Eye (tissue), 1 donor: ENCODE measurements at regions not wholly inside any gene's neighbourhood (a gene's known extent, or its start where the extent isn't known, plus 50 kb on each side); places are given as distances from the start of the nearest gene placed in this dataset.
"Not testable (repeated sequence)": the region's sequence is repeated elsewhere in the genome, so short reads cannot be mapped to it uniquely, and the experiment has no call there.

Source experiments
- DNase-seq: peaks from one replicate; pipeline ENCODE4 v3.0.0-alpha.2; 2015

DNA sequence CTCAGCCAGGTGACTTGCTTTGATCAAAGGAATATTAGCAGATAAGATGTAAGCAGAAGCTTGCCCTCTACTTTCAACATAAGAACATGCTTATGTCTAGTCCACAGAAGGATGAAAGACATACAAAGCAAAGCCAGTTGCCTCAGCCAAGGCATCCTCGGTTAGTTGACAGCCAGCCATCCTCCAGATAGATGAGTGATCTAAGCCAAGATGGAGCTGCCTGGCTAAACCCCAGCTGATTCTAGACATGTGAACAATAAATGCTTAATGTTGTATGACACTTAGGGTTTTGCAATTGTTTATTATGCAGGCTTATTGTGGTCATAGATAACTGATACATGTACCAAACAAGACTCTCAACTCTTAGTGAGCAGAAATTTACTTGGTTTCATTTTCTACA, 157.6 kb upstream of the TMTC2 start:
- DNase-seq = no peak

DNA sequence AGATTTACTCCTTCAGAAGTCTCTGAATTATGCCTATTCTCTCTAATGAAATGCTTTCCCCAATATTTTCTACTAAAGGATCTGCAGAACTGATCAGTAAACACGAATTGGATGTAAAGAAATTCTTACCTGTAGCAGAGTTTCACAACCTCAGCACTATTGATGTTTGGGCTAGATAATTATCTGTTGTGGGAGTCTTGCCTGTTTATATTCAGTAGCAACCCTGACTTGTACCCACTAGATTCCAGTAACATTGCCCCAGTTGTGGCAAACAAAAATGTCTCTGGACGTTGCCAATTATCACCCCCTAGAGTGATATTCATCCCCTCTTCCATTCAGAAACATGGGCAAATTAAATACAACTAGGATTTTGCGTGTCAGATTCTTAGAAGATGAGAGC, 156.8 kb upstream of the TMTC2 start:
- no peak for DNase-seq

- DNase-seq = no peak
Observed at GRCh38 chr12:82530394-82530793, 156.3 kb upstream of the TMTC2 start.

GRCh38 chr12:82533341-82533740, 153.4 kb upstream of the TMTC2 start:
- DNase-seq = no peak

GRCh38 chr12:82537436-82537835, 149.3 kb upstream of the TMTC2 start:
- DNase-seq = no peak

GRCh38 chr12:82554529-82554928, 132.2 kb upstream of the TMTC2 start:
- DNase-seq = no peak

DNA sequence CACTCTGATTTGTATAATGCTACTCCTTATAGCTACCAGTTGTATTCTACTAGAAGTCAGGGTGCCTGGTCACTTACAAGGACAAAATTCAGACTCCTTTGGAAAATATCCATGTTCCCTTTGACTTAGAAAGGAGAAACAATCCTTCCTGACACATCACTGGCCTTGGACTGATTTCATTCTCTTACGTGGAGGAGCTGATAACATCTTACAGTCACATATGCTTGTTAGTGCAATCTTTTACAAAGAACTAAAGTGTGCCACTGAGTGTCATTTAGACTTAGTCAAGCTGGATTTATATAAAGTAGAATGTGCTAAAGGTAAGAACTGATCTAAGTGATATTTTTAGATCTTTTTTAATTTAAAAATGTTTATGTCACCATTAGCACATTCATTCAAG, 131.0 kb upstream of the TMTC2 start:
- no peak for DNase-seq

- DNase-seq = no peak
Observed at GRCh38 chr12:82565966-82566365, 120.7 kb upstream of the TMTC2 start.

GRCh38 chr12:82567688-82568087, 119.0 kb upstream of the TMTC2 start:
- DNase-seq = no peak

- no peak for DNase-seq
Observed at GRCh38 chr12:82574191-82574590, 112.5 kb upstream of the TMTC2 start.

DNA sequence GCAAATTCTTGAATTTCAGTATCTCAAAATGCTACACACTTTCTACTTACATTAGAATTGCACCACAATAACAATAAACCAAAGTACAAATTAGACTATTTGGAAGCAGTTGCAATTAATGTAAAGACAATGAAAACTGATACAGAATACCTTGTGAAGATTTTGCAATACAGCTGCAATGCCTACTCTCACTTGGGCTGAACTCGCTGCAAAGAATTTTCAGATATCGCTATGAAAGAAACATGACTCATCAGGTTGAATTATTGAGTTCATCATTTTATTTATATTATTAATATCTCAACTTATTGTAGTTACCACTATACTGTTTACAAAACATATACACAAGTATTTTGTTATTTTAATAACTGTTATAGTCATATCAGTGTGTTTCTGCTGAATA, 108.0 kb upstream of the TMTC2 start:
- DNase-seq = no peak

DNA sequence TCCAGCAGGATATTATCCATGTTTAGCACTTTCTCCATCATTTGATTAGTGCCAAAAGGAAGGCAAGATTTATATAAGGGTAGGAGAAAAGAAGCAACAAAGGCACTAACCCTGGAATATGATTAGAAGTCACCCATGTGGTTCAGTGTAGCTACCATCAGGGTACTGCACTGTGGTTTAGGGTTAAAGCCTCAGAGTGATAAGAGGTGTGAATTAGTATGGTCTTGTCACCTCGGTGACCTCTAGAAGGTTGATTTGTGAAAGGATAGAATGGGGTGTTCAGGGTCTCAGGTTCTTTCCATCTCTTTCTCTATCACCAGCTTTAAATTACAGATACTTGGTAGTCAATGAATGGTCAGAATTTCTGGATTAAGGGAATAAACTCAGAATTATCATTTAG, 103.0 kb upstream of the TMTC2 start:
- DNase-seq = no peak

DNA sequence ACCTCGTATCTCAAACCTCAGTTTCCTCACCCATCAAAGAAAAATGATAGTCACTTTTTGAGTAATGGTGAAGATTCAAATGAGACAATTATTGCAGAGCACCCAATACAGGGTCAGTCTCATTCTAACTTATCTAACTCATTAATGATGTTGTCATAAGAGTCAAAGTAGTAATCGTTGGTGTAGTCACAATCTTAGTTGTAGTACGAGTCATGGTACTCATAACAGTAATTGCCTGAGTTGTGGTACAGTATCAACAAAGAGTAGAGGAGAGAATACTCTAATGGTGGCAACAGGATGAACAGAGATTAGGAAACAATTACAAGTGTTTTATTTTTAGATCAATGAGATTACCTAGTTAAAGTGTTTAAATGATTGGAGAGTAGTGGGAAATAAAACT, 93.6 kb upstream of the TMTC2 start:
- DNase-seq = no peak

GRCh38 chr12:82593901-82594396, 92.8 kb upstream of the TMTC2 start:
- peak; percentile 15 for DNase-seq

GRCh38 chr12:82595941-82596340, 90.8 kb upstream of the TMTC2 start:
- no peak for DNase-seq

- no peak for DNase-seq
Observed at GRCh38 chr12:82596483-82596882, 90.2 kb upstream of the TMTC2 start.

GRCh38 chr12:82600379-82600778, 86.3 kb upstream of the TMTC2 start:
- DNase-seq = no peak

GRCh38 chr12:82603647-82604046, 83.1 kb upstream of the TMTC2 start:
- not testable (repeated sequence) for DNase-seq

- no peak for DNase-seq
Observed at GRCh38 chr12:82605115-82605514, 81.6 kb upstream of the TMTC2 start.

DNA sequence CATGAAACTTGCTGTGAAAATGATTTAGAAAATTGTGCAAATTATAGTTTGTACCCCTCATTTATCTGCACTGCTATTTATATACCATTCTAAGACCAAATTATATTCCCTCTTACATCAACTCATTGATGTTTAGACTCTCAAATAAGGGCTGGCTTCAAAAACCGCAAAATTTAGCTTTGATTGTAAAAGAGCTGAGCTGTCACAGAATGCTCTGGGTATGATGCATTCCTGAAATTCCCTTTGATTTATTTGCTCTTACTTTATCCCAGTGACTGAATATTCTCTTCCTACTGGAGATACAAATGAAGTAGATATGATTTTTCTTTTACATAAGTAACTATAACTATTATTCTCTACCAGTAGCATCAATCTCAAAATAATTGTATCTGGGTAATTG, 78.0 kb upstream of the TMTC2 start:
- DNase-seq = no peak

GRCh38 chr12:82609234-82609914, 77.3 kb upstream of the TMTC2 start:
- DNase-seq = no peak

GRCh38 chr12:82619644-82620043, 67.1 kb upstream of the TMTC2 start:
- no peak for DNase-seq

GRCh38 chr12:82620917-82621316, 65.8 kb upstream of the TMTC2 start:
- no peak for DNase-seq

- no peak for DNase-seq
Observed at GRCh38 chr12:82625523-82625922, 61.2 kb upstream of the TMTC2 start.

DNA sequence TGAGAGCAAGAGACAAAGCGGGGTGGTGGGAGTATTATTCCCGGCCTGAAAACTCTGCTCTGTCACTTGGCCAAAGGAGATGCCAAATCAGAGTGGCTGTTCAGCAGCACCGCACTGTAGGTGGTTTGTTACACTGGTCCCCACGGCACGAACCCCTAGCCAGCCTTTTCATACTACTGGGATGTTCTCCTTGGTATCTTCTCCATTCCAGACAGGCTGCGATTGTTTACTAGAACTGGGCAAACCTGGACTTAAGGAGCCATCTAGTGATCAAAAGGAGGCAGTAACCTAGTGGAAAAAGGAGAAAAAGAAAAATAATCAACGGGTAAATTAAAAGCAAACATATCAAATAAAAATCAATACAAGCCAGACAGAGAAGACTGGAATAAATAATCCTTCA, 58.9 kb upstream of the TMTC2 start:
- no peak for DNase-seq
